ENCODE measurements at regions not wholly inside any gene's neighbourhood (a gene's known extent, or its start where the extent isn't known, plus 50 kb on each side); places are given as distances from the start of the nearest gene placed in this dataset.

- TF ChIP-seq POLR2AphosphoS5 (IDR thresholded peaks at IDR 0.05; ENCODE audit: low read depth, low read length) (no peak), SIN3A (IDR thresholded peaks at IDR 0.05; ENCODE audit: borderline replicate concordance, insufficient read depth, low read length) (no peak), TAF1 (IDR thresholded peaks at IDR 0.05; ENCODE audit: borderline replicate concordance, insufficient read depth, low read length) (no peak)
Observed at GRCh38 chr20:11795071-11795615, 122.5 kb upstream of the BTBD3 start.
